ENCODE measurements at regions not wholly inside any gene's neighbourhood (a gene's known extent, or its start where the extent isn't known, plus 50 kb on each side); places are given as distances from the start of the nearest gene placed in this dataset.

GRCh38 chr6:19375613-19376012 is 461.6 kb upstream of the ID4 start:
- no peak for DNase-seq (ENCODE audit: low spot score in 2 of 2, unreplicated experiment in 2 of 2)
- no peak for TF ChIP-seq CTCF (IDR thresholded peaks at IDR 0.05; ENCODE audit: unreplicated experiment)
- peaks cover 2% of the 10 kb centered on the region for H3K27me3 Mint-ChIP-seq (ENCODE audit: low read depth)
- no peak overlapping the region for H3K27ac Mint-ChIP-seq
- H3K9me3 Mint-ChIP-seq, result peaks cover 3% of the 10 kb centered on the region
- peaks cover 7% of the 10 kb centered on the region for H3K4me1 Mint-ChIP-seq
- H3K4me3 Mint-ChIP-seq, result no peak overlapping the region
- H3K36me3 Mint-ChIP-seq, result no peaks in the 10 kb centered on the region

GRCh38 chr6:19377722-19378121 is 459.4 kb upstream of the ID4 start:
- no peaks in the 10 kb centered on the region for H3K4me1 Mint-ChIP-seq
- H3K27ac Mint-ChIP-seq, result no peak overlapping the region
- no peak overlapping the region for H3K4me3 Mint-ChIP-seq
- H3K36me3 Mint-ChIP-seq, result no peaks in the 10 kb centered on the region
- no peak for DNase-seq (ENCODE audit: low spot score in 2 of 2, unreplicated experiment in 2 of 2)
- H3K9me3 Mint-ChIP-seq, result peaks cover 3% of the 10 kb centered on the region
- TF ChIP-seq CTCF (IDR thresholded peaks at IDR 0.05; ENCODE audit: unreplicated experiment), result no peak
- peaks cover 2% of the 10 kb centered on the region for H3K27me3 Mint-ChIP-seq (ENCODE audit: low read depth)

GRCh38 chr6:19380293-19380692 is 456.9 kb upstream of the ID4 start:
- no peak for DNase-seq (ENCODE audit: low spot score in 2 of 2, unreplicated experiment in 2 of 2)

DNA sequence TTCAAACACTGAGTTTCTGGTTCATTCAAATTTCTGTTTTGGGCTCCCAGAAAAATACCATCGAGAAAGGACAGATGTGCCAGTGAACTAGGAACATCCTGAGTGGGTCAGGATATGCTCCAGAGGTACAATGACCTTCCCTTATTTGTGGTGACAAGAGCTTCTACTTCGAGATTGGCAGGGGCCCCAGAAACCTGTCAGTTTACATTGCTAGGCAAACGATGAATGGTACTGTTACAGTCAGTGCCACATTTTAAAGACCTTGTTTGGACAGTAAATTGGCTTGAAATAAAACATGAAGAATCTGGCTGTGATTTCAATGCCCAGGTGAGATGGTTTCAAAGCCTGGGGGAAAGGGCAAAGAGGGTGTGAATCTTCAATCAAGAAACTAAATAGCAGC is 454.5 kb upstream of the ID4 start:
- TF ChIP-seq CTCF (IDR thresholded peaks at IDR 0.05; ENCODE audit: unreplicated experiment), result no peak
- no peaks in the 10 kb centered on the region for H3K4me1 Mint-ChIP-seq
- no peak overlapping the region for H3K27ac Mint-ChIP-seq
- no peak overlapping the region for H3K4me3 Mint-ChIP-seq
- peaks cover 13% of the 10 kb centered on the region for H3K9me3 Mint-ChIP-seq
- no peak for DNase-seq (ENCODE audit: low spot score in 2 of 2, unreplicated experiment in 2 of 2)
- H3K27me3 Mint-ChIP-seq (ENCODE audit: low read depth), result peaks cover 2% of the 10 kb centered on the region
- H3K36me3 Mint-ChIP-seq, result peaks cover 4% of the 10 kb centered on the region

More at GRCh38 chr6:19380293-19380692, 456.9 kb upstream of the ID4 start:
- Mint-ChIP-seq H3K9me3 (peaks cover 16% of the 10 kb centered on the region), H3K36me3 (peaks cover 4% of the 10 kb centered on the region), H3K27me3 (ENCODE audit: low read depth) (peaks cover 2% of the 10 kb centered on the region), H3K4me3 (no peak overlapping the region), H3K4me1 (no peaks in the 10 kb centered on the region), H3K27ac (no peak overlapping the region)
- TF ChIP-seq CTCF (IDR thresholded peaks at IDR 0.05; ENCODE audit: unreplicated experiment), result no peak

GRCh38 chr6:19391926-19392325 is 445.2 kb upstream of the ID4 start:
- Mint-ChIP-seq H3K9me3 (peaks cover 6% of the 10 kb centered on the region), H3K27me3 (ENCODE audit: low read depth) (peaks cover 2% of the 10 kb centered on the region), H3K4me1 (peaks cover 2% of the 10 kb centered on the region), H3K36me3 (no peaks in the 10 kb centered on the region), H3K4me3 (no peak overlapping the region), H3K27ac (no peak overlapping the region)
- no peak for TF ChIP-seq CTCF (IDR thresholded peaks at IDR 0.05; ENCODE audit: unreplicated experiment)
- DNase-seq (ENCODE audit: low spot score in 2 of 2, unreplicated experiment in 2 of 2), result no peak

- no peak for DNase-seq (ENCODE audit: low spot score in 2 of 2, unreplicated experiment in 2 of 2)
- H3K9me3 Mint-ChIP-seq, result peaks cover 6% of the 10 kb centered on the region
- H3K27me3 Mint-ChIP-seq (ENCODE audit: low read depth), result no peaks in the 10 kb centered on the region
- H3K4me1 Mint-ChIP-seq, result peaks cover 2% of the 10 kb centered on the region
- no peak overlapping the region for H3K4me3 Mint-ChIP-seq
- H3K27ac Mint-ChIP-seq, result no peak overlapping the region
- TF ChIP-seq CTCF (IDR thresholded peaks at IDR 0.05; ENCODE audit: unreplicated experiment), result no peak
- no peaks in the 10 kb centered on the region for H3K36me3 Mint-ChIP-seq
Measured at GRCh38 chr6:19394051-19394450, 443.1 kb upstream of the ID4 start.
